B cell (primary cell): ENCODE measurements at regions not wholly inside any gene's neighbourhood (a gene's known extent, or its start where the extent isn't known, plus 50 kb on each side); places are given as distances from the start of the nearest gene placed in this dataset.

Experiments used
- ATAC-seq: fragments of 200-7000 bp; cut with Tn5 transposase; one replicate; pipeline ENCODE4 v1.10.0; 2021; ENCODE audit warnings: low read depth, mild to moderate bottlenecking, moderate number of reproducible peaks, moderate library complexity
- CTCF ChIA-PET: fragments of 350-600 bp; sonication (Branson Sonifier 250); formaldehyde crosslinking; loops from one replicate; lab custom pipeline; 2021; ENCODE audit warnings: antibody characterized with exemption, inconsistent platforms; lab: Charles Lee
- POLR2A ChIA-PET: fragments of 350-600 bp; sonication (Branson Sonifier 250); formaldehyde crosslinking; loops from one replicate; lab custom pipeline; 2021; ENCODE audit warnings: antibody characterized with exemption; lab: Charles Lee
- DNase-seq: peaks from one replicate; pipeline ENCODE4 v3.0.0; 2013
- H2AFZ ChIP-seq: 2 replicates; pipeline ENCODE4 v1.6.1; 2012; ENCODE audit warnings: mild to moderate bottlenecking, low read depth, low read length; ENCODE audit not compliant: insufficient read depth, poor library complexity, severe bottlenecking
- H3K27ac ChIP-seq, 2 donors: 1 replicate in 1 of 2; 2 replicates in 1 of 2; pipeline ENCODE4 v1.5.1; 2012 to 2013; ENCODE audit warnings: low read length in 2 of 2, mild to moderate bottlenecking in 2 of 2, moderate library complexity in 1 of 2
- H3K27me3 ChIP-seq, 4 experiments: fragments of 200-600 bp in 1 of 4; sonication (generic) in 1 of 4; replicated peaks in 1 of 4; 1 replicate in 2 of 4; 2 replicates in 2 of 4; pipeline versions ENCODE4 v1.6.1 to v1.7.0; 2013 to 2016; ENCODE audit warnings: low read length in 3 of 4, mild to moderate bottlenecking in 2 of 4, mixed read lengths in 1 of 4, moderate library complexity in 1 of 4; ENCODE audit not compliant: insufficient read depth in 4 of 4, control insufficient read depth in 3 of 4; ENCODE audit errors: control extremely low read depth in 1 of 4
- H3K36me3 ChIP-seq, 2 experiments: replicated peaks in 1 of 2; 1 replicate in 1 of 2; 2 replicates in 1 of 2; pipeline versions ENCODE4 v1.6.1 to v1.7.1; 2013; ENCODE audit warnings: low read length in 1 of 2; ENCODE audit not compliant: insufficient read depth in 2 of 2, control insufficient read depth in 1 of 2; ENCODE audit errors: control extremely low read depth in 1 of 2, extremely low read depth in 1 of 2
- H3K4me1 ChIP-seq, 2 donors: fragments of 200-600 bp in 1 of 2; sonication (generic) in 1 of 2; 1 replicate in 1 of 2; 2 replicates in 1 of 2; pipeline versions ENCODE4 v1.5.1 to v1.6.1; 2013 to 2017; ENCODE audit warnings: low read length in 2 of 2; ENCODE audit not compliant: control insufficient read depth in 2 of 2, insufficient read depth in 2 of 2
- H3K4me2 ChIP-seq: replicated peaks from 2 replicates; pipeline ENCODE3; 2012; ENCODE audit warnings: mild to moderate bottlenecking, low read depth, low read length; ENCODE audit not compliant: poor library complexity, severe bottlenecking
- H3K4me3 ChIP-seq, 5 experiments: fragments of 200-600 bp in 1 of 5; sonication (generic) in 1 of 5; 1 replicate in 3 of 5; 2 replicates in 2 of 5; pipeline versions ENCODE4 v1.5.1 to v1.7.0; 2011 to 2016; ENCODE audit warnings: low read length in 4 of 5, mild to moderate bottlenecking in 4 of 5, low read depth in 2 of 5, control low read depth in 1 of 5, moderate library complexity in 1 of 5; ENCODE audit not compliant: insufficient read depth in 1 of 5; ENCODE audit errors: control extremely low read depth in 1 of 5, extremely low read depth in 1 of 5
- H3K79me2 ChIP-seq: fragments of 200-600 bp; sonication (generic); one replicate; pipeline ENCODE4 v1.6.0; 2016; ENCODE audit warnings: low read length; ENCODE audit not compliant: control insufficient read depth, insufficient read depth
- H3K9ac ChIP-seq: fragments of 200-600 bp; sonication (generic); 2 replicates; pipeline ENCODE4 v1.6.1; 2017; ENCODE audit warnings: mild to moderate bottlenecking, low read length, moderate library complexity
- H3K9me3 ChIP-seq, 3 donors: one replicate each; pipeline versions ENCODE4 v1.6.1 to v1.7.1; 2013; ENCODE audit warnings: low read length in 2 of 3; ENCODE audit not compliant: control insufficient read depth in 2 of 3, insufficient read depth in 1 of 3; ENCODE audit errors: control extremely low read depth in 1 of 3
- H4K20me1 ChIP-seq: 2 replicates; pipeline ENCODE4 v1.6.0; 2012; ENCODE audit warnings: mild to moderate bottlenecking, low read length; ENCODE audit not compliant: insufficient read depth, control insufficient read depth, poor library complexity, severe bottlenecking
- H3K27ac Mint-ChIP-seq: one replicate; pipeline ENCODE4 v1.8.0; 2021; ENCODE audit warnings: mixed read lengths
- H3K27me3 Mint-ChIP-seq: one replicate; pipeline ENCODE4 v1.8.0; 2021; ENCODE audit warnings: mixed read lengths
- H3K4me1 Mint-ChIP-seq: one replicate; pipeline ENCODE4 v1.8.0; 2021; ENCODE audit warnings: mixed read lengths
- H3K4me3 Mint-ChIP-seq: one replicate; pipeline ENCODE4 v1.8.0; 2021; ENCODE audit warnings: mixed read lengths
- H3K9me3 Mint-ChIP-seq: one replicate; pipeline ENCODE4 v1.8.0; 2022; ENCODE audit warnings: mixed read lengths; ENCODE audit not compliant: insufficient read depth
- EZH2 ChIP-seq: IDR thresholded peaks from 2 replicates; pipeline ENCODE4 v1.6.1; 2012; ENCODE audit warnings: borderline replicate concordance, low read depth, mild to moderate bottlenecking, moderate library complexity, low read length; ENCODE audit not compliant: insufficient read depth, poor library complexity, severe bottlenecking
- WGBS: methylation state at CpG from one replicate; pipeline ENCODE4 v1.1.5; 2013; ENCODE audit warnings: missing lambda C conversion rate; ENCODE audit not compliant: insufficient coverage; 5-methylcytosine and 5-hydroxymethylcytosine counted together
- intact Hi-C: fragments of 100-400 bp; cut with micrococcal nuclease; formaldehyde crosslinking; loops from one replicate; pipeline ENCODE4 v1.10.0; 2022
- TF ChIP-seq, protein P1 (sequence below): fragments of 200-600 bp; IDR thresholded peaks from one replicate; pipeline ENCODE4 v1.8.0; 2022; ENCODE audit warnings: antibody characterized with exemption, mild to moderate bottlenecking

DNA sequence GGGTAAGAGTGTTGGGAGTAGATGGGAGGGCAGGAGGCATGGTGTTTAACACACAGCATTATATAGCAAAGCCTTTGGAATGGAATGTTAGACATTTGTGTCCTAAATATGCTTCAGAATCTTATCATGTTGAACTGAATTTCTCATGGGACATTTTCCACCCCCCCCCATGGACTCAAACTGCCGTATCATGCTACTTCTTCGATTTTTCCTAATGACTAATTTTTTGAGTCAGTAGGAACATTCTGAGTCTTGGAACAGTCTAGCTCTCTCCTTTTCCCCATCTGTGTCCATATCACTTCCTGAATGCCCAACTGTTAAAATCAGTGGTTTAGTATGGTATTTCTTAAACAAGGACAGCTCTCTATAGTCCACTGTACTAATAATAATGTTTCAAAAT is 380.6 kb downstream of the TLE4 start:
- H3K27me3 ChIP-seq, result no peaks in the 10 kb centered on the region
- H4K20me1 ChIP-seq, result no peaks in the 10 kb centered on the region
- intact Hi-C loops, result no loop called here
- DNase-seq, result no peak
- no peak overlapping the region for H2AFZ ChIP-seq
- Mint-ChIP-seq H3K4me1 (no peaks in the 10 kb centered on the region), H3K4me3 (no peak overlapping the region), H3K27me3 (no peaks in the 10 kb centered on the region), H3K27ac (no peak overlapping the region), H3K9me3 (peaks cover 12% of the 10 kb centered on the region)
- H3K4me2 ChIP-seq, result no peak overlapping the region
- H3K9ac ChIP-seq, result no peak overlapping the region
- H3K9me3 ChIP-seq, result peaks cover 0 to 8% (median 1%) of the 10 kb centered on the region in 3 donors
- WGBS, result no CpG with 5 or more reads among the region's 2 CpGs
- no peaks in the 10 kb centered on the region for H3K36me3 ChIP-seq
- H3K79me2 ChIP-seq, result no peaks in the 10 kb centered on the region
- H3K27ac ChIP-seq, result no peak overlapping the region
- ATAC-seq, result no peak
- H3K4me3 ChIP-seq, result no peak overlapping the region
- H3K4me1 ChIP-seq, result no peaks in the 10 kb centered on the region
- TF ChIP-seq EZH2, result no peak
- ChIA-PET CTCF (no interaction called here), POLR2A (no interaction called here)

DNA sequence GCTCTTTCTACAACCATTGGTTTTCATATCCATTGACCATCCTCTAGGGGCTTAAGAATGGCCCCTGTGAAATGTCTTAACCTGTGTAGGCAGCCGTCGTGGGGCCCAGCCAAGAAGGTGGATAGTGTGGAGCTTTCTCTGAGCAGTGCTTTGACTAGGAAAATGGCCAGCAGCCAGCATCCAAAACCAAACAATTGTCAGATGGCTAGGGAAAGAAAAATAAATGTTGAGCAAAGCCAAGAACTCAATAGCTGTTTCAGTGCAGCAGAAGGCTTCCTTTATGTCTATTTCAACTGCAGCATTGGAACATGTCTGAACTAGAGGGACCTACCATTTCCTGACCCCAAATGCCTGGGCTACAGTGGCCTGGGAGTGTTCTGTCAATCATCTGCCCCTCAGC is 374.9 kb downstream of the TLE4 start:
- no peak for DNase-seq
- ChIA-PET POLR2A (no interaction called here), CTCF (no interaction called here)
- Histone ChIP-seq H3K27ac (no peak overlapping the region), H3K9ac (no peak overlapping the region), H3K9me3 (no peaks in the 10 kb centered on the region), H3K79me2 (no peaks in the 10 kb centered on the region), H2AFZ (no peak overlapping the region), H3K4me1 (no peaks in the 10 kb centered on the region), H4K20me1 (no peaks in the 10 kb centered on the region), H3K27me3 (no peaks in the 10 kb centered on the region), H3K4me3 (no peak overlapping the region), H3K36me3 (no peaks in the 10 kb centered on the region), H3K4me2 (no peak overlapping the region)
- Mint-ChIP-seq H3K27me3 (no peaks in the 10 kb centered on the region), H3K9me3 (no peaks in the 10 kb centered on the region), H3K4me1 (peaks cover 6% of the 10 kb centered on the region), H3K27ac (no peak overlapping the region), H3K4me3 (no peak overlapping the region)
- intact Hi-C loops, result no loop called here
- no CpG with 5 or more reads among the region's 2 CpGs for WGBS
- no peak for TF ChIP-seq EZH2
- TF ChIP-seq, protein P1, sequence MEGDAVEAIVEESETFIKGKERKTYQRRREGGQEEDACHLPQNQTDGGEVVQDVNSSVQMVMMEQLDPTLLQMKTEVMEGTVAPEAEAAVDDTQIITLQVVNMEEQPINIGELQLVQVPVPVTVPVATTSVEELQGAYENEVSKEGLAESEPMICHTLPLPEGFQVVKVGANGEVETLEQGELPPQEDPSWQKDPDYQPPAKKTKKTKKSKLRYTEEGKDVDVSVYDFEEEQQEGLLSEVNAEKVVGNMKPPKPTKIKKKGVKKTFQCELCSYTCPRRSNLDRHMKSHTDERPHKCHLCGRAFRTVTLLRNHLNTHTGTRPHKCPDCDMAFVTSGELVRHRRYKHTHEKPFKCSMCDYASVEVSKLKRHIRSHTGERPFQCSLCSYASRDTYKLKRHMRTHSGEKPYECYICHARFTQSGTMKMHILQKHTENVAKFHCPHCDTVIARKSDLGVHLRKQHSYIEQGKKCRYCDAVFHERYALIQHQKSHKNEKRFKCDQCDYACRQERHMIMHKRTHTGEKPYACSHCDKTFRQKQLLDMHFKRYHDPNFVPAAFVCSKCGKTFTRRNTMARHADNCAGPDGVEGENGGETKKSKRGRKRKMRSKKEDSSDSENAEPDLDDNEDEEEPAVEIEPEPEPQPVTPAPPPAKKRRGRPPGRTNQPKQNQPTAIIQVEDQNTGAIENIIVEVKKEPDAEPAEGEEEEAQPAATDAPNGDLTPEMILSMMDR, result no peak
- ATAC-seq, result no peak
